ENCODE measurements at regions not wholly inside any gene's neighbourhood (a gene's known extent, or its start where the extent isn't known, plus 50 kb on each side); places are given as distances from the start of the nearest gene placed in this dataset.

- no peak for DNase-seq (ENCODE audit: low read depth)
- no peaks in the 10 kb centered on the region for H3K27me3 ChIP-seq (ENCODE audit: control insufficient read depth, insufficient read depth, low read length)
- H3K4me3 ChIP-seq (ENCODE audit: low read depth, low read length) = no peak overlapping the region
- H3K36me3 ChIP-seq (ENCODE audit: control insufficient read depth, insufficient read depth, low read length) = no peaks in the 10 kb centered on the region
- no peak for TF ChIP-seq CTCF (IDR thresholded peaks at IDR 0.05; ENCODE audit: insufficient read depth, low read length, poor library complexity, severe bottlenecking)
Measured at GRCh38 chr1:60763741-60764140, 318.6 kb upstream of the NFIA start.

GRCh38 chr1:60762911-60763310, 319.4 kb upstream of the NFIA start:
- no peak overlapping the region for H3K4me3 ChIP-seq (ENCODE audit: low read depth, low read length)
- DNase-seq (ENCODE audit: low read depth) = no peak
- H3K36me3 ChIP-seq (ENCODE audit: control insufficient read depth, insufficient read depth, low read length) = no peaks in the 10 kb centered on the region
- no peaks in the 10 kb centered on the region for H3K27me3 ChIP-seq (ENCODE audit: control insufficient read depth, insufficient read depth, low read length)
- no peak for TF ChIP-seq CTCF (IDR thresholded peaks at IDR 0.05; ENCODE audit: insufficient read depth, low read length, poor library complexity, severe bottlenecking)

- DNase-seq (ENCODE audit: low read depth) = peak; percentile 2
- TF ChIP-seq CTCF (IDR thresholded peaks at IDR 0.05; ENCODE audit: insufficient read depth, low read length, poor library complexity, severe bottlenecking) = no peak
Measured at GRCh38 chr1:60762176-60762575, 320.2 kb upstream of the NFIA start.

GRCh38 chr1:60759291-60759690, 323.1 kb upstream of the NFIA start:
- no peaks in the 10 kb centered on the region for H3K27me3 ChIP-seq (ENCODE audit: control insufficient read depth, insufficient read depth, low read length)
- no peak overlapping the region for H3K4me3 ChIP-seq (ENCODE audit: low read depth, low read length)
- no peak for DNase-seq (ENCODE audit: low read depth)
- no peak for TF ChIP-seq CTCF (IDR thresholded peaks at IDR 0.05; ENCODE audit: insufficient read depth, low read length, poor library complexity, severe bottlenecking)
- H3K36me3 ChIP-seq (ENCODE audit: control insufficient read depth, insufficient read depth, low read length) = no peaks in the 10 kb centered on the region

More at GRCh38 chr1:60762176-60762575, 320.2 kb upstream of the NFIA start:
- H3K27me3 ChIP-seq (ENCODE audit: control insufficient read depth, insufficient read depth, low read length) = no peaks in the 10 kb centered on the region
- H3K4me3 ChIP-seq (ENCODE audit: low read depth, low read length) = no peak overlapping the region
- H3K36me3 ChIP-seq (ENCODE audit: control insufficient read depth, insufficient read depth, low read length) = no peaks in the 10 kb centered on the region

- Histone ChIP-seq H3K27me3 (ENCODE audit: control insufficient read depth, insufficient read depth, low read length) (no peaks in the 10 kb centered on the region), H3K4me3 (ENCODE audit: low read depth, low read length) (no peak overlapping the region), H3K36me3 (ENCODE audit: control insufficient read depth, insufficient read depth, low read length) (no peaks in the 10 kb centered on the region)
- no peak for DNase-seq (ENCODE audit: low read depth)
- no peak for TF ChIP-seq CTCF (IDR thresholded peaks at IDR 0.05; ENCODE audit: insufficient read depth, low read length, poor library complexity, severe bottlenecking)
Measured at GRCh38 chr1:60757485-60757884, 324.9 kb upstream of the NFIA start.

GRCh38 chr1:60753036-60753900, 329.1 kb upstream of the NFIA start:
- no peak for DNase-seq (ENCODE audit: low read depth)
- H3K27me3 ChIP-seq (ENCODE audit: control insufficient read depth, insufficient read depth, low read length) = no peaks in the 10 kb centered on the region
- no peak for TF ChIP-seq CTCF (IDR thresholded peaks at IDR 0.05; ENCODE audit: insufficient read depth, low read length, poor library complexity, severe bottlenecking)

More at GRCh38 chr1:60753036-60753900, 329.1 kb upstream of the NFIA start:
- no peaks in the 10 kb centered on the region for H3K36me3 ChIP-seq (ENCODE audit: control insufficient read depth, insufficient read depth, low read length)
- no peak overlapping the region for H3K4me3 ChIP-seq (ENCODE audit: low read depth, low read length)

All from kidney epithelial cell (primary cell).